Prostate gland (tissue), 2 donors: ENCODE measurements at regions not wholly inside any gene's neighbourhood (a gene's known extent, or its start where the extent isn't known, plus 50 kb on each side); places are given as distances from the start of the nearest gene placed in this dataset.

ENCODE experiments used
- DNase-seq: peaks from one replicate; pipeline ENCODE4 v3.0.0-alpha.2; 2019; ENCODE audit warnings: low spot score
- H3K27ac ChIP-seq, 2 donors: fragments of 200-600 bp; sonication (generic); 2 replicates each; pipeline ENCODE4 v1.5.1; 2017 to 2019
- H3K27me3 ChIP-seq: fragments of 200-600 bp; sonication (generic); replicated peaks from 2 replicates; pipeline ENCODE4 v1.5.1; 2019; ENCODE audit not compliant: insufficient read depth
- H3K36me3 ChIP-seq, 2 donors: fragments of 200-600 bp; sonication (generic); 1 replicate in 1 of 2; 2 replicates in 1 of 2; pipeline versions ENCODE4 v1.5.1 to v1.8.1; 2017 to 2019
- H3K4me1 ChIP-seq: fragments of 200-600 bp; sonication (generic); replicated peaks from 2 replicates; pipeline ENCODE4 v1.5.1; 2019
- H3K4me3 ChIP-seq, 2 donors: fragments of 200-600 bp; sonication (generic); 2 replicates each; pipeline ENCODE4 v1.5.1; 2017 to 2019
- H3K9me3 ChIP-seq: fragments of 200-600 bp; sonication (generic); 2 replicates; pipeline ENCODE4 v1.5.1; 2017
- CTCF ChIP-seq, 4 experiments: fragments of 200-600 bp in 2 of 4; fragments of 450-650 bp in 2 of 4; sonication (generic) in 2 of 4; IDR thresholded peaks; 1 replicate in 3 of 4; 2 replicates in 1 of 4; pipeline ENCODE4 v1.5.1; 2016 to 2019; ENCODE audit warnings: antibody characterized with exemption in 4 of 4, mild to moderate bottlenecking in 2 of 4, moderate library complexity in 2 of 4
- POLR2A ChIP-seq: fragments of 450-650 bp; IDR thresholded peaks from one replicate; pipeline ENCODE4 v1.6.1; 2016; ENCODE audit warnings: antibody characterized with exemption, mild to moderate bottlenecking
- POLR2AphosphoS5 ChIP-seq: sonication (generic); formaldehyde crosslinking; IDR thresholded peaks from one replicate; pipeline ENCODE4 v1.6.1; 2017; ENCODE audit warnings: antibody characterized with exemption
- WGBS: methylation state at CpG from one replicate; pipeline ENCODE4 v1.1.5; 2018; 5-methylcytosine and 5-hydroxymethylcytosine counted together
- intact Hi-C: fragments of 100-400 bp; cut with DNase I; formaldehyde crosslinking; loops from one replicate; pipeline ENCODE4 v1.14.2; 2022

DNA sequence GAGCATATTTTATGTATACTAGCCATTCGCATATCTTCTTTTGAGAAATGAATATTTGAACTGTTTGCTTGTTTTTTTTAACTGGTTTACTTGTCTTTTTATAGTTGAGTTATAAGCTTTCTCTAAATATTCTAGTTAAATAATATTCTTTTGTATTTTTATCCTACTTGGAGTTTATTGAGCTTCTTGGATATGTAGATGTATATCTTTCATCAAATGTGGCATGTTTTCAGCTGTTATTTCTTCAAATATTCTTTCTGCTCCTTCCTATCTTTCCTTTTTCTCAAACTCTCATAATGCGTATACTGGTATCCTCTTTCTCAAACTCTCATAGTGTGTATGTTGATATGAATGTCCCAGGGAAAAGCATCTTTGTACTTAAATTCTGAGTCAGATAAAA lies 100.3 kb upstream of the NCKAP5 start:
- DNase-seq, result no peak
- 97% methylated on average over 2 of the region's 2 CpGs for WGBS
- intact Hi-C loops, result no loop called here
- H3K9me3 ChIP-seq, result no peaks in the 10 kb centered on the region
- H3K4me3 ChIP-seq, result no peak overlapping the region
- H3K4me1 ChIP-seq, result no peaks in the 10 kb centered on the region
- TF ChIP-seq CTCF (IDR thresholded peaks at IDR 0.05), result no peak
- TF ChIP-seq POLR2AphosphoS5, result no peak
- TF ChIP-seq POLR2A, result no peak
- H3K27ac ChIP-seq, result no peak overlapping the region
- H3K27me3 ChIP-seq, result no peaks in the 10 kb centered on the region
- no peaks in the 10 kb centered on the region for H3K36me3 ChIP-seq

GRCh38 chr2:133673305-133673905 lies 105.1 kb upstream of the NCKAP5 start:
- H3K36me3 ChIP-seq, result no peaks in the 10 kb centered on the region
- whole genome bisulfite sequencing, result 22% methylated on average over 6 of the region's 6 CpGs
- H3K4me3 ChIP-seq, result no peak overlapping the region
- TF ChIP-seq POLR2A, result no peak
- no peak for TF ChIP-seq POLR2AphosphoS5
- TF ChIP-seq CTCF (IDR thresholded peaks at IDR 0.05), result no peak
- H3K27ac ChIP-seq, result no peak overlapping the region
- intact Hi-C loops, result no loop called here
- no peaks in the 10 kb centered on the region for H3K9me3 ChIP-seq
- H3K4me1 ChIP-seq, result no peaks in the 10 kb centered on the region
- H3K27me3 ChIP-seq, result no peaks in the 10 kb centered on the region
- DNase-seq, result peak; percentile 15

DNA sequence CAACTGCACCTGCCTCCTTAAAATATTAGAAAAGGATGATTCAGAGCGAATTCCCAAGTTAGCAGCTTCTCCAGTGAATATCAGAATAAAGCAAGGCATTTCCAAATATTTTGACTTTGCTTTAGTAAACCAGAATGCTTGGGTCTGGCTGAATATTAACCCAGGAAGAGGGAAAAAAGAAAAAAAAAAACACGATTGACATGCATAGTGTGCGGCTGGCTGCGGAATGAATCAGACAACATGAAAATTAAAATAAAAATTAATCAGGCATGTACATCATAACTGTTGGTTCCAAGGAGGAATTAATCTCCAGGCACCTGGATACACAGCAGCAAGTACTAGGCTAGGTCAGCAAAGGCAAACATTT lies 105.8 kb upstream of the NCKAP5 start:
- Histone ChIP-seq H3K27ac (no peak overlapping the region), H3K27me3 (no peaks in the 10 kb centered on the region), H3K36me3 (no peaks in the 10 kb centered on the region), H3K4me1 (no peaks in the 10 kb centered on the region), H3K4me3 (no peak overlapping the region), H3K9me3 (no peaks in the 10 kb centered on the region)
- WGBS, result 37% methylated on average over 4 of the region's 4 CpGs
- no peak for TF ChIP-seq CTCF (IDR thresholded peaks at IDR 0.05)
- intact Hi-C loops, result no loop called here
- no peak for DNase-seq

DNA sequence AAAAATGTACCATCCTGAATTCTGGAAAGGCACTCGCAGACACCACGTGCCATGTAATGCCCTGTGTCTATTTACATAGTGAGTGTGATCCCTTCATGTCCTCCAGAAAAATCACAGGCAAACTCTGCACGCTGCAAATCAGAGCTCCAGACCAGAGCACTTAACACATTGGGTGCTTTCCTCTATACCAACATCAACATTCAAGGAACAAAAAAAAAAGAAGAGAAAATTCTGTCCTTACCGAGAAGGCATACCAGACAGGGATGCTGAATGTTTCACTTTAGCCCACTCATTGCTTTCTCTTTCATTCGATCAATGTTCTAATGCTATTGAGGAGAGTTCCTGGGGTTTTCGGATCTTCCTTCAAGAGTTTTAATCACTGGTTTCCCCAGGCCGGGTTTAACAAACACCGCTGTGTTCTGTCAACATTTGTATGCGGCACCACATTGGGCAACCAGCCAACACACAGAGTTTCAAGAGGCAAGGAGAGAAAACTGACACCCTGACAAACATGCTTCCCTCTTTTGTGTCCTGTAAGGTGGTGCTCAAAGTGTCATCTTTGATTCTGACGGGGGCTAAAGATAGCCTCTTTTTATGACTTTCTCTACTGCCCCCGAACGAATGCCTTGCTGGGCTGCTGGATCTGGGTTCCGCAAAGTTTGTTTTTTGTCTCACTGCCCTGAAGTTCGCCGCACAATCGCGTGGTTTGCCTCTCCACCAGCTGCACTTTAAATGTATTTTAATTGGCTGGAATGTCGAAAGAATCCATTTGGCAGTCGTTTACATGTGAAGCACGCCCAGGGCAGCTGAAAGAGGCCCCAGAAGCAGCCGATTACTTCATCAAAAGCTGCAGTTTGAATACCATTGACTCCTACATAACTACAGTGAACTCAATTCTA lies 106.4 kb upstream of the NCKAP5 start:
- TF ChIP-seq CTCF (IDR thresholded peaks at IDR 0.05) (no peak), POLR2A (no peak), POLR2AphosphoS5 (no peak)
- Histone ChIP-seq H3K27me3 (no peaks in the 10 kb centered on the region), H3K4me1 (no peaks in the 10 kb centered on the region), H3K36me3 (no peaks in the 10 kb centered on the region), H3K4me3 (peak overlapping the region; percentile 7 to 9), H3K9me3 (no peaks in the 10 kb centered on the region), H3K27ac (peak overlapping the region; percentile 42 to 51)
- peak; percentile 67 for DNase-seq
- 6% methylated on average over 21 of the region's 21 CpGs for WGBS
- intact Hi-C loops, result no loop called here
